ENCODE measurements at regions not wholly inside any gene's neighbourhood (a gene's known extent, or its start where the extent isn't known, plus 50 kb on each side); places are given as distances from the start of the nearest gene placed in this dataset.

DNA sequence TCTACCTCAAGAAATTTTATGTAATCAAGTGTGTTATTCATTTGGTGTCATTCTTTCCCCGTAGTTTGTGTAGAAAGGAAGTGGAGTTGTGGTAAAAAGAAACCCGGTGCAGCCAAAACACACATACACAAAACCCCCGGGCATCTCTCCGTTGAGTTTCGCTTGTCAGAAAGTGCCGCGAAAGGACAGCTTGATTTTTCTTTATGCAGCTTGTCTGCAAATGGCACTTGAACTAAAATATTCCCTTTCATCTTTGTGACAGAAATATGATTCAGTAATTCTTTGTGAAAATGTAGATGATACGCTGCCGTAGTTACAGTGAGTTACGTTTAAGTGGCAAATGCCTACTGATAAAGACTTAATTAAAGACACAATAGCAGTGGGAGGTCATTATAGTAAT lies 268.8 kb upstream of the SPRED2 start:
- Histone ChIP-seq H3K4me3 (ENCODE audit: insufficient read depth, low read length) (no peak overlapping the region), H3K9me3 (ENCODE audit: low read depth, low read length) (no peaks in the 10 kb centered on the region), H2AFZ (ENCODE audit: low read length) (no peak overlapping the region), H3K27me3 (ENCODE audit: insufficient read depth, low read length) (no peaks in the 10 kb centered on the region), H3K4me1 (ENCODE audit: insufficient read depth, low read length) (no peaks in the 10 kb centered on the region), H4K20me1 (ENCODE audit: insufficient read depth, low read length) (no peaks in the 10 kb centered on the region), H3K79me2 (ENCODE audit: insufficient read depth, low read length) (no peaks in the 10 kb centered on the region), H3K4me2 (ENCODE audit: insufficient read depth, low read length) (no peak overlapping the region), H3K36me3 (ENCODE audit: insufficient read depth, low read length) (no peaks in the 10 kb centered on the region), H3K27ac (ENCODE audit: low read depth, low read length) (no peak overlapping the region)
- no peak for DNase-seq (ENCODE audit: insufficient read length, low spot score, missing footprints)
- TF ChIP-seq, protein P1, sequence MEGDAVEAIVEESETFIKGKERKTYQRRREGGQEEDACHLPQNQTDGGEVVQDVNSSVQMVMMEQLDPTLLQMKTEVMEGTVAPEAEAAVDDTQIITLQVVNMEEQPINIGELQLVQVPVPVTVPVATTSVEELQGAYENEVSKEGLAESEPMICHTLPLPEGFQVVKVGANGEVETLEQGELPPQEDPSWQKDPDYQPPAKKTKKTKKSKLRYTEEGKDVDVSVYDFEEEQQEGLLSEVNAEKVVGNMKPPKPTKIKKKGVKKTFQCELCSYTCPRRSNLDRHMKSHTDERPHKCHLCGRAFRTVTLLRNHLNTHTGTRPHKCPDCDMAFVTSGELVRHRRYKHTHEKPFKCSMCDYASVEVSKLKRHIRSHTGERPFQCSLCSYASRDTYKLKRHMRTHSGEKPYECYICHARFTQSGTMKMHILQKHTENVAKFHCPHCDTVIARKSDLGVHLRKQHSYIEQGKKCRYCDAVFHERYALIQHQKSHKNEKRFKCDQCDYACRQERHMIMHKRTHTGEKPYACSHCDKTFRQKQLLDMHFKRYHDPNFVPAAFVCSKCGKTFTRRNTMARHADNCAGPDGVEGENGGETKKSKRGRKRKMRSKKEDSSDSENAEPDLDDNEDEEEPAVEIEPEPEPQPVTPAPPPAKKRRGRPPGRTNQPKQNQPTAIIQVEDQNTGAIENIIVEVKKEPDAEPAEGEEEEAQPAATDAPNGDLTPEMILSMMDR (IDR thresholded peaks at IDR 0.05; ENCODE audit: extremely low read depth, low read depth, low read length), result no peak

DNA sequence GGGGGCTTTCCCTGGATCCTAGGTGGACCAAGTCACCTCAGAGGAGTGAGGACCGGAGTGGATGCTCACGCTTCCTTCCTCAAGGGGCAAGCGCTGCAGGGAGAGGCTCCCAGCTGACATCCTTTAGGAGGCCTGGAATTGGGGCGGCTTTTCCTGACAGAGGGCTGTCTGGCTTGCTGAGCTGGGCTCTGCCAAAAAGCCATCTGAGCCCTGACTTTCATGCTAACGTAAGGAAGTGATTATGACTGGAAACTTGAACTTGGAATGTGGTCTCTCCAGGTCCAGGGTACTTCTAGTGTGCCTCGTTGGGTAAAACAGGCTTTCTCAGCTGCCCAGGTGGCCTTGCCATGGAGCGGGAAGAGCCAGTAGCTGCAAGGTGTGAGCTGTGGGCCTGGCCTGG lies 268.3 kb upstream of the SPRED2 start:
- no peak overlapping the region for H3K4me3 ChIP-seq (ENCODE audit: insufficient read depth, low read length)
- no peaks in the 10 kb centered on the region for H3K4me1 ChIP-seq (ENCODE audit: insufficient read depth, low read length)
- no peak for DNase-seq (ENCODE audit: insufficient read length, low spot score, missing footprints)
- no peak overlapping the region for H3K27ac ChIP-seq (ENCODE audit: low read depth, low read length)
- H3K9me3 ChIP-seq (ENCODE audit: low read depth, low read length), result no peaks in the 10 kb centered on the region
- H3K4me2 ChIP-seq (ENCODE audit: insufficient read depth, low read length), result no peak overlapping the region
- no peaks in the 10 kb centered on the region for H3K79me2 ChIP-seq (ENCODE audit: insufficient read depth, low read length)
- no peaks in the 10 kb centered on the region for H3K36me3 ChIP-seq (ENCODE audit: insufficient read depth, low read length)
- TF ChIP-seq, protein P1 (IDR thresholded peaks at IDR 0.05; ENCODE audit: extremely low read depth, low read depth, low read length), result no peak
- H2AFZ ChIP-seq (ENCODE audit: low read length), result no peak overlapping the region
- no peaks in the 10 kb centered on the region for H3K27me3 ChIP-seq (ENCODE audit: insufficient read depth, low read length)
- no peaks in the 10 kb centered on the region for H4K20me1 ChIP-seq (ENCODE audit: insufficient read depth, low read length)

DNA sequence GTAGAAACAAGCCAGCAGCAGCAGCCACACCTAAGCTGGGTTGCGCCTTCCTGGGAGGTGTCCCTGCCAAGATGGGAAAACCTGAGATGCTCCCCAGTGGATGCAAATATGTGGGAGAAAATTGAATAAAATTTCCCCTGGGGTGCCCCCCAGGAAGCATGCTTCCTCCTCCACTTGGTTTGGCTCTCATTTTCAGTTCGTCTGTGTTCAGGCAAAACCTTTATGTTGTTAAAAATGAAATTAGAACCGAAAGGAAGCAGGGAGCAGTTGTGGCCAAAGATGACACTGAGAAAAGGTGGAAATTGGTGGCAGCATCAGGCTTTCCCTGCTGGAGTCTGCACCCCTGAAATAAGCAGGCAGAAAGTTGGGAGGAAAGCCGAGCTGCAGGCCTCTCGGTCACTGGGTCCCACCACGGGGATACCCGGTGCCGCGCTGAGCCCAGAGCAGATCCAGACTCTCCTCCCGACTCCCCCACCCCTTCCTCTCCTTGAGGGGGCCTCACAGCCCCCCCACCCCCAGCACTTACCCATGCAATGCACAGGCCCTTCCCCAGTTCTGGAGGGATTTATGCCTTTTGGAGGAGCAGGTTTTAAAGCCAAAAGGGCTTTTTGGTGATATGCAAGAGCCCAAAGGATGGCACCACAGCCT lies 267.7 kb upstream of the SPRED2 start:
- no peak for DNase-seq (ENCODE audit: insufficient read length, low spot score, missing footprints)
- TF ChIP-seq, protein P1 (IDR thresholded peaks at IDR 0.05; ENCODE audit: extremely low read depth, low read depth, low read length), result no peak

DNA sequence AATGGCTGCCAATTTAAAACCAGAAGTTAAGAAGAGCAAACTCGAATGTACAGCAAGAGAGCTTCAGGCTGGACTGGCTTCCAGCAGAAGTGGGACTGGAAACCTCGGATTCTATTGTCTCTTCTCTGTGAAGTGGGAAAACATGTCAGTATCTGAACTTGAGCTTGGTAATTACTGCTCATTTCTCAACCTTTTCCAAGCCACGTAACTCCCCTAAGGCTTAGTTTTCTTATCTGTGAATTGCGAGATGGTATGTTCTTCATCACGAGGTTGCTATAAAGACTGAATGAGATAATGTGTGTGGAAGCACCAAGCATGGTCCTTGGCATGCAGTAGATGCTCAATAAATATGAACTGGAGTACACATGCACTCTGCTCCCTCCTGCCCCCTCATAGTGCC lies 259.4 kb upstream of the SPRED2 start:
- Histone ChIP-seq H3K4me3 (ENCODE audit: insufficient read depth, low read length) (no peak overlapping the region), H2AFZ (ENCODE audit: low read length) (no peak overlapping the region), H3K27ac (ENCODE audit: low read depth, low read length) (no peak overlapping the region), H4K20me1 (ENCODE audit: insufficient read depth, low read length) (no peaks in the 10 kb centered on the region), H3K9me3 (ENCODE audit: low read depth, low read length) (no peaks in the 10 kb centered on the region), H3K79me2 (ENCODE audit: insufficient read depth, low read length) (no peaks in the 10 kb centered on the region), H3K27me3 (ENCODE audit: insufficient read depth, low read length) (peaks cover 9% of the 10 kb centered on the region), H3K4me2 (ENCODE audit: insufficient read depth, low read length) (no peak overlapping the region), H3K36me3 (ENCODE audit: insufficient read depth, low read length) (no peaks in the 10 kb centered on the region), H3K4me1 (ENCODE audit: insufficient read depth, low read length) (no peaks in the 10 kb centered on the region)
- no peak for DNase-seq (ENCODE audit: insufficient read length, low spot score, missing footprints)
- TF ChIP-seq, protein P1 (IDR thresholded peaks at IDR 0.05; ENCODE audit: extremely low read depth, low read depth, low read length), result no peak

More for the DNA sequence above, 267.7 kb upstream of the SPRED2 start:
- H3K4me2 ChIP-seq (ENCODE audit: insufficient read depth, low read length), result no peak overlapping the region
- H3K4me3 ChIP-seq (ENCODE audit: insufficient read depth, low read length), result no peak overlapping the region
- no peaks in the 10 kb centered on the region for H3K9me3 ChIP-seq (ENCODE audit: low read depth, low read length)
- no peaks in the 10 kb centered on the region for H3K36me3 ChIP-seq (ENCODE audit: insufficient read depth, low read length)
- H3K27ac ChIP-seq (ENCODE audit: low read depth, low read length), result no peak overlapping the region
- no peaks in the 10 kb centered on the region for H3K4me1 ChIP-seq (ENCODE audit: insufficient read depth, low read length)
- no peak overlapping the region for H2AFZ ChIP-seq (ENCODE audit: low read length)
- H3K79me2 ChIP-seq (ENCODE audit: insufficient read depth, low read length), result no peaks in the 10 kb centered on the region
- no peaks in the 10 kb centered on the region for H3K27me3 ChIP-seq (ENCODE audit: insufficient read depth, low read length)
- H4K20me1 ChIP-seq (ENCODE audit: insufficient read depth, low read length), result no peaks in the 10 kb centered on the region
